ENCODE measurements at regions not wholly inside any gene's neighbourhood (a gene's known extent, or its start where the extent isn't known, plus 50 kb on each side); places are given as distances from the start of the nearest gene placed in this dataset.

DNA sequence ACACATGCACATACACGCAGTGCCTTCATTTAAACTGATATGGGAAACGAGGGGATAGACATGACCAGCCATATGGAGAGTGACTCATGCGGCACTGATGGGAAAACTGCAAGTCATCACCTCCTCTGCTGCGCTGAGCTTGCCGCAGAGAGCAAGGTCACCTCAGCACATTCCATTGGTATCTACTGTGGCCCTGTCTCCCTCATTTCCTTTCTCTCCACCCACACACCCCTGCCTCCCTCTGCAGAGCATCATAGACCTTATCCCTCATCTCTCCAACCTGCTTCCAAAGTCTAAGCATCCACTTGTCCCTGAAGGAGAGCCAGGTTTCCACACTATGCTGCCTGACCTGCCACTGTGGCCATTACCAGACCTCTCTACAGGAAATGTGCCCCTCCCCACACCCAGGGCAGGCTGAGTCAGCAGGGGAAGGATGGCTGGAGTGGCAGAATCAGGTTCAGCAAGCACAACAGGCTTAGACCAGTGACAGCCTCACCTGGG, 116.9 kb upstream of the SNX19 start:
- TF ChIP-seq, protein P1, sequence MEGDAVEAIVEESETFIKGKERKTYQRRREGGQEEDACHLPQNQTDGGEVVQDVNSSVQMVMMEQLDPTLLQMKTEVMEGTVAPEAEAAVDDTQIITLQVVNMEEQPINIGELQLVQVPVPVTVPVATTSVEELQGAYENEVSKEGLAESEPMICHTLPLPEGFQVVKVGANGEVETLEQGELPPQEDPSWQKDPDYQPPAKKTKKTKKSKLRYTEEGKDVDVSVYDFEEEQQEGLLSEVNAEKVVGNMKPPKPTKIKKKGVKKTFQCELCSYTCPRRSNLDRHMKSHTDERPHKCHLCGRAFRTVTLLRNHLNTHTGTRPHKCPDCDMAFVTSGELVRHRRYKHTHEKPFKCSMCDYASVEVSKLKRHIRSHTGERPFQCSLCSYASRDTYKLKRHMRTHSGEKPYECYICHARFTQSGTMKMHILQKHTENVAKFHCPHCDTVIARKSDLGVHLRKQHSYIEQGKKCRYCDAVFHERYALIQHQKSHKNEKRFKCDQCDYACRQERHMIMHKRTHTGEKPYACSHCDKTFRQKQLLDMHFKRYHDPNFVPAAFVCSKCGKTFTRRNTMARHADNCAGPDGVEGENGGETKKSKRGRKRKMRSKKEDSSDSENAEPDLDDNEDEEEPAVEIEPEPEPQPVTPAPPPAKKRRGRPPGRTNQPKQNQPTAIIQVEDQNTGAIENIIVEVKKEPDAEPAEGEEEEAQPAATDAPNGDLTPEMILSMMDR (IDR thresholded peaks at IDR 0.05; ENCODE audit: borderline replicate concordance, insufficient read depth, low read depth, low read length), result no peak
- no peak overlapping the region for H3K4me3 ChIP-seq (ENCODE audit: low read depth, low read length)

DNA sequence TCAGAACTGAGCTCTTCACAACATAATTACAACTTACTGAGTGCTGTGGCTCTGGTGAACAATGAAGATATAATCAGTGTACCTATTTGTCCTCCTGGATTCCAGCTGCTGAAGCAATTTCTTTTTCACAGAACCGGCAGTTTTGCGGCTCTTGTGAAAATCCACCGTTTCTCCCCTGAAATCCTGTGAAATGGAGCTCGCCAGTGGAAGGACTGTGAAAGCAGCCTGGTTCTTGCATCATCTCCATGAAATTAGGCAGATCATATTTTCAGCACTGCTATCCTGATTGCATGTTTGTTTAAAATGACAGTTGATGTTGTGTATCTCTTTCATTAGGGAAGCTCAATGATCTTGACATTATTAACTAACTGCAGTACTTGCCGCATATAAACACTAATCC, 120.2 kb upstream of the SNX19 start:
- TF ChIP-seq, protein P1 (IDR thresholded peaks at IDR 0.05; ENCODE audit: borderline replicate concordance, insufficient read depth, low read depth, low read length), result no peak
- no peak overlapping the region for H3K4me3 ChIP-seq (ENCODE audit: low read depth, low read length)

DNA sequence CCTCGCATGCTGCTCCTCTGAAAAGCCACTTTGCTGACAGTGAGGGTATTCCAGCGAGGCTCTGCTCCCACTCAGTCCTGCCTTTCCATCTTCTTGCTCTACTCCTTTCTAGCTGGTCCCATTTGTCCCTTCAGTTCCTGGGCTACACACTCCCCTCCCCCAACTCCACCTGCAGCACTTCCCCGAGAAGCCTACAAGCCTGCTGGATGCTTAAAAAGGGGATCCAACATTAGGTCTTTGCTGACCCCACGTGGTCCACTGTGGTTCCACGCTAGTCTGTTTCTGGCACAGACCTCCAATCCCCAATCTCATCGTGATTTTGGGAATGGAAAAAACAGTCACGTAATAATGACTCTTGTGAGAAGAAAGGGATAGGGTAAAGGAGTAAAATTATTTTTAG, 121.6 kb upstream of the SNX19 start:
- H3K4me3 ChIP-seq (ENCODE audit: low read depth, low read length), result no peak overlapping the region
- TF ChIP-seq, protein P1 (IDR thresholded peaks at IDR 0.05; ENCODE audit: borderline replicate concordance, insufficient read depth, low read depth, low read length), result no peak

DNA sequence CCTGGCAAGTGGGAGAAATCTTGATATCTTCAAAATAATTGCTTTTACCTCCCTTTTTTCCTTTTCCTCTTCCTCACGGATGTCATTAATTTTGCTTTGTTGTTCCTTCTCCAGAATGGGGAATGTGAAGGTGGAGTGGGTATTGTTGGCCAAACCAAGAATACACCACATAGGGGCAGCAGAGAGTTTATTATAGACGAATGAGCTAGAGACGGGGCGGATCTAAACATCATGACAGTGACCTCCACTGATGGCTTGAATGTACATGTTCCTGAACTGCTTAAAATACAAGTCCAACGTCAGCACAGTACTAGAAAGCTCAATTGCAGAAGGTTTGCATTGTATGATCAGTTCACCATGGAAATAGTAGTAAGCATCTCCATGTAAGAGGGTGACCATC, 122.3 kb upstream of the SNX19 start:
- TF ChIP-seq, protein P1 (IDR thresholded peaks at IDR 0.05; ENCODE audit: borderline replicate concordance, insufficient read depth, low read depth, low read length), result peak; percentile 28; the same call in 1 of the 2 replicates
- no peak overlapping the region for H3K4me3 ChIP-seq (ENCODE audit: low read depth, low read length)

DNA sequence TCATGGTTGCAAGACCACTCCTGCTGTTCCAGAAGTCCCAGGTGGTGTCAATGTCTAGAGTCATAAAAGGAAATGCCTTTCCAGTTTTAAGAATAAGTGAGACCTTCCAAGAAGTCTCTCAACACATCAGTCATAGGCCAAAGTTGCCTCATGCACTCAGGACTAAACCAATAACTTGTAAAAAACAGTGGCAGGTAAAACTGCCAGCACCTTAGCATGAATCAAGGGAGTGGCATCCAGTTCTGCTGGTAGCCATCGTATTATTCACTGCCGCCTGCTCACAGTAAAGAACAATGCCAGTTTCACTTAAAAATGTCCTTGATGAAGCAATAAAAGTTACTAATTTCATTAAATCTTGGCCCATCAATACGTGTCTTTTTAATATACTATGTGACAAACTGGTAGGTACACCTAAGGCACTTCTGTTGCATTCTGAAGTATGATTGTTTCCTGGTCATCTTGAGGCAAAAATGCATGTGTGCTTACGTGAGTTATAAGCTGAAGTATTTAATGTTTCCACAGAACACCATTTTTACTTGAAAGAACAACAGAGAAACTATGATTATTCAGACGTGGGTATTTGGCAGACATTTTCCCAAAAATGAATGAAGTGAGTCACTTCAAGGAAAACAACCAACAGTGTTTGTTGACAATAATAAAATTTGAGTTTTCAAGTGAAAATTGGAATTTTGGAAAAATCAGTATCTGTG, 125.2 kb upstream of the SNX19 start:
- H3K4me3 ChIP-seq (ENCODE audit: low read depth, low read length), result no peak overlapping the region
- TF ChIP-seq, protein P1 (IDR thresholded peaks at IDR 0.05; ENCODE audit: borderline replicate concordance, insufficient read depth, low read depth, low read length), result no peak

DNA sequence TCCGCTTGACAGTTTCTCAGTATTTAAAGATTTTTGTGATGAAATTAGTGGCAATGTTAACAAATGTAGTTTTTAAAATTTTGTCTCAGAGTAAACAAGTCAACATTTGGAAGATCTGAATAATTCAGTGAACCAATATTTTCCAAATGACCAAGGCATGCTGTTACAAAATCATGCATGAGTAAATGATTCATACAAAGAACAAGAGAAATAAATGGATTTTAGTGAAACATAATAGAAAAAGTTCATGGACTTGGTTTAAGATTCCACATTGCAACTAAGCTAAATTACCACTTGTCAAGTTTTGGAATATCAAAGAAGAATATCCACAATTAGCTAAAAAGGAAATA, 125.7 kb upstream of the SNX19 start:
- TF ChIP-seq, protein P1 (IDR thresholded peaks at IDR 0.05; ENCODE audit: borderline replicate concordance, insufficient read depth, low read depth, low read length), result no peak
- no peak overlapping the region for H3K4me3 ChIP-seq (ENCODE audit: low read depth, low read length)

DNA sequence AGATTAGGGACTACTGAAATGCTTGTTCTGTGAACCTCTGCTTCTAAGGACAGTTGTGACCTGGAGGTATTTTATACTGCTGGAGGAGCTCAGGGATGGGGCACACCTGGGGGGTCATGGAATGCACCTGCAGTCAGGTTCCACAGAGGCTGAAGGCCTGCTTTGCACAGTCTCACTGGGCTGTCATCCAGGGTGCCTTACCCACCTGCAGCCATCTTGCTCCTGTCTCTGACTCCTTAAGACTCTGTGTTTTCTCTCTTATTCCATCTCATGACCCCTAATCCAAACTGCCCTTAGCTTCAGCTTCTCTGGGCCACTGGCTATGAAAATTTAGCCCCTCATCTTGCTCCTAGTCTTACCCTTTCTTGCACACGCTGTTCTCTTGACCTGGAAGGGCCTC, 127.0 kb upstream of the SNX19 start:
- TF ChIP-seq, protein P1 (IDR thresholded peaks at IDR 0.05; ENCODE audit: borderline replicate concordance, insufficient read depth, low read depth, low read length), result no peak
- no peak overlapping the region for H3K4me3 ChIP-seq (ENCODE audit: low read depth, low read length)

Data from GM12875 (cell line).